ENCODE measurements at regions not wholly inside any gene's neighbourhood (a gene's known extent, or its start where the extent isn't known, plus 50 kb on each side); places are given as distances from the start of the nearest gene placed in this dataset.

DNA sequence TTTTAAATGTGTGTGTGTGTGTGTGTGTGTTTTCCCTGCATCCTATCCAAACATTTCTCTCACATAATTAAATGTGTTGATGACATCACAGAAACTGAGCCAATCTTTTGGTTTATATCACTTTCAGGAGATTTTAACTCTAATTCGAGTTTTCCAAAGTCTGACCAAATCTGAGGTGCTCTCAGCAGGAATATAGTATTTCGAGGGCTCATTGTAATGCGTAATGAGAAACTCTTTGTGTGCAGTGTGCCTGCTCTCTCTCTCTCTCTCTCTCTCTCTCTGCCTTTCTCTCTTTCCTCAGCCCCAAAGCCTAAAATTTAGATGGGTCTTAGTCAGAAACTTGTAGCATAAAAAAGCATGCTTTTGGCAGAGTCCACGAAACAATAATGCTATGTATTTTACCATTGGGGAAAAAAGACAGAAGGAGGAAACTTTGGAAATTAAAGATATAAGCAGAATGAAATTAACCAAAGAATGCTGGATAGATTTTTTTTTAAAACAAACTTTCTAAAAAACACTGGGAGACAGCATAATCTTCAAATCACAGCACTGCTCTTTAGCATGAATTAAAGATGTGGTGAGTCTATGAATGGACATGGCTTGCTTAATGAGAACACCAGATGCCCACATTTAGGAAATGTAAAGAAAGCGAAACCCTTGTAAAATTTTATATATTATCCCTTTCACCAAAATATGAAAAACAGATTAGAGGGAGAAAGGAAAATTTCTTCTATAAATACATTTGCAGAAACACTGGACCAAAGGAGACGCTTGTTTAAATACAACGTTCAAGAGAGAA is 206.8 kb upstream of the HABP2 start:
- H3K27ac ChIP-seq (ENCODE audit: low read length) = no peak overlapping the region
- no peaks in the 10 kb centered on the region for H3K27me3 ChIP-seq (ENCODE audit: insufficient read depth, low read length, poor library complexity)
- no peak overlapping the region for H2AFZ ChIP-seq (ENCODE audit: low read depth, low read length)
- no peak overlapping the region for H3K4me3 ChIP-seq (ENCODE audit: low read depth in 1 of 2, low read length in 2 of 2)
- DNase-seq (no peak), ATAC-seq (ENCODE audit: insufficient read depth, low read depth) (no peak)
- no peaks in the 10 kb centered on the region for H3K4me1 ChIP-seq (ENCODE audit: insufficient read depth, low read length)
- no peaks in the 10 kb centered on the region for H4K20me1 ChIP-seq (ENCODE audit: insufficient read depth, low read length)
- H3K36me3 ChIP-seq (ENCODE audit: insufficient read depth, low read length) = no peaks in the 10 kb centered on the region
- no peaks in the 10 kb centered on the region for H3K9me3 ChIP-seq (ENCODE audit: insufficient read depth, low read length, severe bottlenecking)
- H3K79me2 ChIP-seq (ENCODE audit: insufficient read depth, low read length) = no peaks in the 10 kb centered on the region
- TF ChIP-seq EZH2 (IDR thresholded peaks at IDR 0.05; ENCODE audit: borderline replicate concordance, low read depth, low read length, severe bottlenecking) = no peak
- TF ChIP-seq CTCF (IDR thresholded peaks at IDR 0.05; ENCODE audit: borderline replicate concordance, extremely low read depth, low read length, poor library complexity, severe bottlenecking) = no peak
- H3K4me2 ChIP-seq (ENCODE audit: insufficient read depth, low read length) = no peak overlapping the region
- H3K9ac ChIP-seq (ENCODE audit: low read depth, low read length) = no peak overlapping the region

- Histone ChIP-seq H3K4me3 (ENCODE audit: low read depth in 1 of 2, low read length in 2 of 2) (no peak overlapping the region), H3K27me3 (ENCODE audit: insufficient read depth, low read length, poor library complexity) (no peaks in the 10 kb centered on the region), H3K27ac (ENCODE audit: low read length) (no peak overlapping the region), H3K4me1 (ENCODE audit: insufficient read depth, low read length) (no peaks in the 10 kb centered on the region), H3K9ac (ENCODE audit: low read depth, low read length) (no peak overlapping the region), H3K36me3 (ENCODE audit: insufficient read depth, low read length) (no peaks in the 10 kb centered on the region), H4K20me1 (ENCODE audit: insufficient read depth, low read length) (no peaks in the 10 kb centered on the region), H3K79me2 (ENCODE audit: insufficient read depth, low read length) (no peaks in the 10 kb centered on the region), H2AFZ (ENCODE audit: low read depth, low read length) (no peak overlapping the region), H3K4me2 (ENCODE audit: insufficient read depth, low read length) (no peak overlapping the region), H3K9me3 (ENCODE audit: insufficient read depth, low read length, severe bottlenecking) (no peaks in the 10 kb centered on the region)
- no peak for ATAC-seq (ENCODE audit: insufficient read depth, low read depth)
- TF ChIP-seq CTCF (IDR thresholded peaks at IDR 0.05; ENCODE audit: borderline replicate concordance, extremely low read depth, low read length, poor library complexity, severe bottlenecking) = no peak
- no peak for TF ChIP-seq EZH2 (IDR thresholded peaks at IDR 0.05; ENCODE audit: borderline replicate concordance, low read depth, low read length, severe bottlenecking)
- DNase-seq = no peak
These were observed 205.3 kb upstream of the HABP2 start for GRCh38 chr10:113347508-113347907.

GRCh38 chr10:113348694-113349093 is 204.2 kb upstream of the HABP2 start:
- no peak overlapping the region for H3K4me2 ChIP-seq (ENCODE audit: insufficient read depth, low read length)
- no peaks in the 10 kb centered on the region for H3K79me2 ChIP-seq (ENCODE audit: insufficient read depth, low read length)
- H3K4me3 ChIP-seq (ENCODE audit: low read depth in 1 of 2, low read length in 2 of 2) = no peak overlapping the region
- no peaks in the 10 kb centered on the region for H3K4me1 ChIP-seq (ENCODE audit: insufficient read depth, low read length)
- H3K36me3 ChIP-seq (ENCODE audit: insufficient read depth, low read length) = no peaks in the 10 kb centered on the region
- no peaks in the 10 kb centered on the region for H3K9me3 ChIP-seq (ENCODE audit: insufficient read depth, low read length, severe bottlenecking)
- no peak for ATAC-seq (ENCODE audit: insufficient read depth, low read depth)
- no peak overlapping the region for H3K27ac ChIP-seq (ENCODE audit: low read length)
- no peak overlapping the region for H2AFZ ChIP-seq (ENCODE audit: low read depth, low read length)
- H3K9ac ChIP-seq (ENCODE audit: low read depth, low read length) = no peak overlapping the region
- DNase-seq = no peak
- TF ChIP-seq CTCF (IDR thresholded peaks at IDR 0.05; ENCODE audit: borderline replicate concordance, extremely low read depth, low read length, poor library complexity, severe bottlenecking) = no peak
- TF ChIP-seq EZH2 (IDR thresholded peaks at IDR 0.05; ENCODE audit: borderline replicate concordance, low read depth, low read length, severe bottlenecking) = no peak
- H3K27me3 ChIP-seq (ENCODE audit: insufficient read depth, low read length, poor library complexity) = no peaks in the 10 kb centered on the region
- H4K20me1 ChIP-seq (ENCODE audit: insufficient read depth, low read length) = no peaks in the 10 kb centered on the region
